HCT116 (cell line): ENCODE measurements at regions not wholly inside any gene's neighbourhood (a gene's known extent, or its start where the extent isn't known, plus 50 kb on each side); places are given as distances from the start of the nearest gene placed in this dataset.

Experiments
- ATAC-seq: fragments of 200-7000 bp; cut with Tn5 transposase; 2 replicates; pipeline ENCODE4 v1.9.1; 2020; ENCODE audit warnings: mild to moderate bottlenecking, moderate library complexity
- BruUV-seq: library from RNA; stranded (reverse); fragments of 400-500 nt; replicated peaks from 2 replicates; lab custom pipeline; 2021; lab: Mats Ljungman, UMichigan
- CTCF ChIA-PET: fragments of 300-600 bp; sonication (Branson Sonifier 250); formaldehyde crosslinking; loops from one replicate; lab custom pipeline; 2021; ENCODE audit warnings: antibody characterized with exemption; lab: Charles Lee
- POLR2A ChIA-PET: fragments of 300-600, 350-600 bp; sonication (Branson Sonifier 250); formaldehyde crosslinking; loops from one replicate; lab custom pipeline; 2021; ENCODE audit warnings: antibody characterized with exemption; lab: Charles Lee
- RAD21 ChIA-PET, 2 experiments: fragments of 300-600 bp; sonication (Branson Sonifier 250); formaldehyde crosslinking; loops; one replicate each; lab custom pipeline; 2023; ENCODE audit warnings: low total read pairs in 2 of 2; ENCODE audit not compliant: uncharacterized antibody in 2 of 2, unreplicated experiment in 2 of 2, low non-redundant PET in 1 of 2; lab: Charles Lee
- DNase-seq: peaks from one replicate; pipeline ENCODE4 v3.0.0-alpha.2; 2010; ENCODE audit warnings: low read depth, low spot score
- H2AFZ ChIP-seq: fragments of 200-600 bp; shearing (Covaris generic), sonication (generic); 2 replicates; pipeline ENCODE4 v1.6.1; 2017; ENCODE audit warnings: low read depth, mixed run types, mixed read lengths, antibody characterized with exemption, low read length; ENCODE audit not compliant: poor library complexity, severe bottlenecking
- H3K27ac ChIP-seq: 2 replicates; pipeline ENCODE4 v1.5.1; 2012; ENCODE audit warnings: low read depth, low read length
- H3K27me3 ChIP-seq: fragments of 200-600 bp; sonication (generic); 2 replicates; pipeline ENCODE4 v1.6.1; 2016; ENCODE audit warnings: mixed run types, low read length, mixed read lengths; ENCODE audit not compliant: insufficient read depth
- H3K36me3 ChIP-seq, 2 experiments: fragments of 200-500 bp in 1 of 2; fragments of 200-600 bp in 1 of 2; sonication (Bioruptor generic) in 1 of 2; sonication (generic) in 1 of 2; 2 replicates each; pipeline versions ENCODE4 v1.5.1 to v1.6.1; 2014 to 2016; ENCODE audit warnings: low read length in 2 of 2, inconsistent platforms in 1 of 2, mixed read lengths in 1 of 2, mixed run types in 1 of 2; ENCODE audit not compliant: insufficient read depth in 2 of 2, control insufficient read depth in 1 of 2
- H3K4me1 ChIP-seq, 2 experiments: fragments of 200-600 bp in 1 of 2; sonication (generic) in 1 of 2; 2 replicates each; pipeline versions ENCODE4 v1.5.1 to v1.6.1; 2012 to 2017; ENCODE audit warnings: low read length in 2 of 2, inconsistent platforms in 1 of 2, mild to moderate bottlenecking in 1 of 2, mixed read lengths in 1 of 2, mixed run types in 1 of 2, moderate library complexity in 1 of 2; ENCODE audit not compliant: insufficient read depth in 2 of 2, control insufficient read depth in 1 of 2
- H3K4me2 ChIP-seq: fragments of 200-600 bp; sonication (generic); 2 replicates; pipeline ENCODE4 v1.6.1; 2017; ENCODE audit warnings: mixed run types, low read length, mixed read lengths
- H3K4me3 ChIP-seq, 2 experiments: fragments of 200-600 bp in 1 of 2; sonication (generic) in 1 of 2; replicated peaks in 1 of 2; 2 replicates each; pipeline ENCODE4 v1.5.1; 2011 to 2016; ENCODE audit warnings: low read length in 2 of 2, control low read depth in 1 of 2, low read depth in 1 of 2, mild to moderate bottlenecking in 1 of 2, mixed read lengths in 1 of 2, mixed run types in 1 of 2
- H3K79me2 ChIP-seq: fragments of 200-600 bp; sonication (generic); 2 replicates; pipeline ENCODE4 v1.6.1; 2017; ENCODE audit warnings: mild to moderate bottlenecking, mixed run types, low read length, moderate library complexity, mixed read lengths; ENCODE audit not compliant: insufficient read depth
- H3K9ac ChIP-seq: fragments of 200-600 bp; sonication (generic); 2 replicates; pipeline ENCODE4 v1.6.1; 2016; ENCODE audit warnings: low read length, mixed read lengths
- H3K9me2 ChIP-seq: fragments of 200-600 bp; sonication (generic), shearing (Covaris generic); 2 replicates; pipeline ENCODE4 v1.6.1; 2017; ENCODE audit warnings: mixed run types, mild to moderate bottlenecking, moderate library complexity; ENCODE audit not compliant: insufficient read depth
- H3K9me3 ChIP-seq, 2 experiments: fragments of 200-500 bp in 1 of 2; fragments of 200-600 bp in 1 of 2; sonication (Bioruptor generic) in 1 of 2; sonication (generic) in 1 of 2; 2 replicates each; pipeline ENCODE4 v1.6.1; 2014 to 2017; ENCODE audit warnings: low read length in 2 of 2, mixed read lengths in 2 of 2, inconsistent platforms in 1 of 2, low read depth in 1 of 2, mild to moderate bottlenecking in 1 of 2, mixed run types in 1 of 2, moderate library complexity in 1 of 2; ENCODE audit not compliant: control insufficient read depth in 1 of 2, insufficient read depth in 1 of 2
- H4K20me1 ChIP-seq: fragments of 200-600 bp; sonication (generic), shearing (Covaris generic); 2 replicates; pipeline ENCODE4 v1.6.1; 2017; ENCODE audit warnings: mixed run types, mild to moderate bottlenecking, moderate library complexity; ENCODE audit not compliant: insufficient read depth
- ATF3 ChIP-seq: IDR thresholded peaks from 2 replicates; pipeline ENCODE4 v1.6.1; 2012
- CBX3 ChIP-seq: IDR thresholded peaks from 2 replicates; pipeline ENCODE4 v1.6.1; 2012; ENCODE audit warnings: low read depth
- CEBPB ChIP-seq: IDR thresholded peaks from 2 replicates; pipeline ENCODE4 v1.6.1; 2012; ENCODE audit warnings: low read depth
- CTCF ChIP-seq, 3 experiments: fragments of 200-600 bp in 1 of 3; sonication (generic) in 1 of 3; IDR thresholded peaks in 2 of 3; conservative IDR thresholded peaks in 1 of 3; 2 replicates each; pipeline ENCODE4 v1.5.1; 2012 to 2017; ENCODE audit warnings: low read depth in 2 of 3, low read length in 2 of 3, antibody characterized with exemption in 1 of 3, borderline replicate concordance in 1 of 3, control low read depth in 1 of 3, mild to moderate bottlenecking in 1 of 3, mixed read lengths in 1 of 3, mixed run types in 1 of 3, moderate library complexity in 1 of 3; ENCODE audit not compliant: insufficient read depth in 1 of 3
- EGR1 ChIP-seq: IDR thresholded peaks from 2 replicates; pipeline ENCODE4 v1.6.1; 2012; ENCODE audit warnings: low read depth
- ELF1 ChIP-seq: IDR thresholded peaks from 2 replicates; pipeline ENCODE4 v1.6.1; 2012; ENCODE audit warnings: low read depth, borderline replicate concordance
- EZH2 ChIP-seq: fragments of 200-600 bp; sonication (generic); IDR thresholded peaks from 2 replicates; pipeline ENCODE4 v1.6.1; 2017; ENCODE audit warnings: antibody characterized with exemption, mixed run types
- EZH2phosphoT487 ChIP-seq: fragments of 200-600 bp; IDR thresholded peaks from 2 replicates; pipeline ENCODE4 v1.6.1; 2018; ENCODE audit warnings: antibody characterized with exemption, borderline replicate concordance
- FOSL1 ChIP-seq: IDR thresholded peaks from 2 replicates; pipeline ENCODE4 v1.6.1; 2012; ENCODE audit warnings: low read depth
- JUND ChIP-seq: IDR thresholded peaks from 2 replicates; pipeline ENCODE4 v1.6.1; 2012
- MAX ChIP-seq: IDR thresholded peaks from 2 replicates; pipeline ENCODE4 v1.6.1; 2012
- POLR2A ChIP-seq: IDR thresholded peaks from 2 replicates; pipeline ENCODE4 v1.7.0; 2011; ENCODE audit warnings: borderline replicate concordance; ENCODE audit not compliant: insufficient read depth, insufficient read length; ENCODE audit errors: extremely low read depth
- POLR2AphosphoS5 ChIP-seq: IDR thresholded peaks from 2 replicates; pipeline ENCODE4 v1.6.1; 2011; ENCODE audit warnings: mild to moderate bottlenecking, low read depth, low read length, moderate library complexity
- REST ChIP-seq: IDR thresholded peaks from 2 replicates; pipeline ENCODE4 v1.6.1; 2012; ENCODE audit warnings: low read depth
- SIN3A ChIP-seq: IDR thresholded peaks from 2 replicates; pipeline ENCODE4 v1.6.1; 2012; ENCODE audit warnings: low read depth
- SP1 ChIP-seq: IDR thresholded peaks from 2 replicates; pipeline ENCODE4 v1.6.1; 2012; ENCODE audit warnings: low read depth
- TCF7L2 ChIP-seq: IDR thresholded peaks from 2 replicates; pipeline ENCODE4 v1.7.0; 2011; ENCODE audit warnings: borderline replicate concordance, inconsistent platforms; ENCODE audit not compliant: insufficient read depth, insufficient read length; ENCODE audit errors: extremely low read depth
- YY1 ChIP-seq: IDR thresholded peaks from 2 replicates; pipeline ENCODE4 v1.6.1; 2011; ENCODE audit warnings: low read length, low read depth, moderate library complexity, mild to moderate bottlenecking; ENCODE audit not compliant: insufficient replicate concordance; ENCODE audit errors: extremely low read depth
- ZBTB33 ChIP-seq: IDR thresholded peaks from 2 replicates; pipeline ENCODE4 v1.6.1; 2011; ENCODE audit warnings: mild to moderate bottlenecking, low read length, moderate library complexity; ENCODE audit not compliant: insufficient replicate concordance; ENCODE audit errors: extremely low read depth
- ZNF274 ChIP-seq: fragments of 200-500 bp; sonication (Bioruptor generic); IDR thresholded peaks from 2 replicates; pipeline ENCODE4 v1.6.1; 2014; ENCODE audit warnings: mild to moderate bottlenecking, low read depth, low read length, inconsistent platforms
- intact Hi-C: fragments of 100-400 bp; cut with micrococcal nuclease; formaldehyde crosslinking; loops from 2 replicates; pipeline ENCODE4 v1.10.0; 2022

- H4K20me1 ChIP-seq = no peaks in the 10 kb centered on the region
- no peak for ATAC-seq
- intact Hi-C loops = no loop called here
- ChIA-PET CTCF (no interaction called here), RAD21 (no interaction called here), POLR2A (no interaction called here)
- no peaks in the 10 kb centered on the region for H3K9me2 ChIP-seq
- no peak overlapping the region for H3K27ac ChIP-seq
- H3K4me2 ChIP-seq = no peak overlapping the region
- no peaks in the 10 kb centered on the region for H3K9me3 ChIP-seq
- H3K36me3 ChIP-seq = no peaks in the 10 kb centered on the region
- no peak overlapping the region for H3K4me3 ChIP-seq
- TF ChIP-seq POLR2A = no peak
- TF ChIP-seq YY1 = no peak
- no peak for TF ChIP-seq CTCF (IDR thresholded peaks at IDR 0.05 in 2 of 3, conservative IDR thresholded peaks at IDR 0.05 in 1 of 3; ENCODE audit: borderline replicate concordance in 1 of 3, insufficient read depth in 1 of 3, low read depth in 2 of 3, low read length in 2 of 3)
- TF ChIP-seq POLR2AphosphoS5 = no peak
- TF ChIP-seq SP1 = no peak
- TF ChIP-seq EGR1 = no peak
- no peak for TF ChIP-seq REST
- TF ChIP-seq ATF3 = no peak
- TF ChIP-seq EZH2 = no peak
- TF ChIP-seq JUND = no peak
- TF ChIP-seq SIN3A = no peak
- no peak for TF ChIP-seq ZBTB33
- no peak for TF ChIP-seq FOSL1
- no peak for TF ChIP-seq EZH2phosphoT487
- TF ChIP-seq MAX = no peak
- no peak for TF ChIP-seq CEBPB
- TF ChIP-seq ZNF274 = no peak
- TF ChIP-seq CBX3 = no peak
- no peak for TF ChIP-seq ELF1
- no peak for TF ChIP-seq TCF7L2
- no peak for DNase-seq
- H3K9ac ChIP-seq = no peak overlapping the region
- no peak overlapping the region for H2AFZ ChIP-seq
- no peaks in the 10 kb centered on the region for H3K27me3 ChIP-seq
- no TSS peak for BruUV-seq
- no peaks in the 10 kb centered on the region for H3K79me2 ChIP-seq
- no peaks in the 10 kb centered on the region for H3K4me1 ChIP-seq
Observed at GRCh38 chrX:115499112-115499805, 61.7 kb upstream of the PLS3 start.
